KMS-11 (cell line): ENCODE measurements at regions not wholly inside any gene's neighbourhood (a gene's known extent, or its start where the extent isn't known, plus 50 kb on each side); places are given as distances from the start of the nearest gene placed in this dataset.

ENCODE experiments used
- H2AFZ ChIP-seq: fragments of 200-600 bp; sonication (generic); 2 replicates; pipeline ENCODE4 v1.6.1; 2016; ENCODE audit warnings: antibody characterized with exemption, mixed run types, low read depth
- H3K27ac ChIP-seq: fragments of 200-600 bp; sonication (generic); 2 replicates; pipeline ENCODE4 v1.6.1; 2016; ENCODE audit warnings: mild to moderate bottlenecking, mixed run types
- H3K27me3 ChIP-seq: fragments of 200-600 bp; sonication (generic); 2 replicates; pipeline ENCODE4 v1.6.1; 2017; ENCODE audit warnings: mild to moderate bottlenecking, low read depth, mixed run types, moderate library complexity; ENCODE audit not compliant: insufficient read depth
- H3K36me3 ChIP-seq: fragments of 200-600 bp; sonication (generic); 2 replicates; pipeline ENCODE4 v1.6.1; 2017; ENCODE audit warnings: mild to moderate bottlenecking, mixed run types; ENCODE audit not compliant: insufficient read depth
- H3K4me1 ChIP-seq: fragments of 200-600 bp; sonication (generic); 2 replicates; pipeline ENCODE4 v1.6.1; 2016; ENCODE audit warnings: mild to moderate bottlenecking, low read depth, mixed run types; ENCODE audit not compliant: poor library complexity, severe bottlenecking
- H3K4me2 ChIP-seq: fragments of 200-600 bp; sonication (generic); 2 replicates; pipeline ENCODE4 v1.7.0; 2016; ENCODE audit warnings: mild to moderate bottlenecking, mixed run types
- H3K4me3 ChIP-seq: fragments of 200-600 bp; sonication (generic); IDR thresholded peaks from 2 replicates; pipeline ENCODE4 v1.6.1; 2017; ENCODE audit warnings: low read depth, low read length, mixed read lengths; ENCODE audit not compliant: insufficient read depth
- H3K79me2 ChIP-seq: fragments of 200-600 bp; sonication (generic); 2 replicates; pipeline ENCODE4 v1.6.1; 2016; ENCODE audit warnings: low read depth, mixed run types; ENCODE audit not compliant: insufficient read depth
- H3K9ac ChIP-seq: fragments of 200-600 bp; sonication (generic); 2 replicates; pipeline ENCODE4 v1.6.1; 2016; ENCODE audit warnings: mild to moderate bottlenecking, mixed run types
- H4K20me1 ChIP-seq: fragments of 200-600 bp; sonication (generic); 2 replicates; pipeline ENCODE4 v1.6.1; 2016; ENCODE audit warnings: mild to moderate bottlenecking, mixed run types; ENCODE audit not compliant: insufficient read depth
- TF ChIP-seq, protein P1 (sequence below): fragments of 200-600 bp; sonication (generic); conservative IDR thresholded peaks from 2 replicates; pipeline ENCODE4 v1.6.1; 2017; ENCODE audit warnings: low read depth, mild to moderate bottlenecking, antibody characterized with exemption, low read length, moderate library complexity, mixed read lengths

DNA sequence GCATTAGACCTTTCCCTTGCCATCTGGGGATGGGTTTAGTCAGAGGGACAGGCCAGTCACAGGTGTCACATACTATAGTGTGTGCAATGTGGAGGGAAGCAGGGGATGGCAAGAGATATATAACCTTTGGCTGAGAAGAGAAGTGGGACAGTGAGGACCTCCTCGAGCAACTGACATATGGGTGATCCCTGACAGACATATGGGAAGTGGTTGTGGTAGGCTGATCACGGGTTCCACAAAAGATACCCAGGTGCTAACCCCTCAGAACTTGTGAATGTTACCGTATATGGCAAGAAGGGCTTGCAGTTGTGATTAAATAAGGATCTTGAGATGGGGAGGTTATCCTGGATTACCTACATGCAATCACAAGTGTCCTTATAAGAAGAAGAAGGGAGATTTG is 188.1 kb upstream of the MPHOSPH6 start:
- no peaks in the 10 kb centered on the region for H3K4me1 ChIP-seq
- no peak overlapping the region for H3K4me2 ChIP-seq
- no peaks in the 10 kb centered on the region for H3K79me2 ChIP-seq
- H2AFZ ChIP-seq: no peak overlapping the region
- no peaks in the 10 kb centered on the region for H3K27me3 ChIP-seq
- H3K9ac ChIP-seq: no peak overlapping the region
- TF ChIP-seq, protein P1, sequence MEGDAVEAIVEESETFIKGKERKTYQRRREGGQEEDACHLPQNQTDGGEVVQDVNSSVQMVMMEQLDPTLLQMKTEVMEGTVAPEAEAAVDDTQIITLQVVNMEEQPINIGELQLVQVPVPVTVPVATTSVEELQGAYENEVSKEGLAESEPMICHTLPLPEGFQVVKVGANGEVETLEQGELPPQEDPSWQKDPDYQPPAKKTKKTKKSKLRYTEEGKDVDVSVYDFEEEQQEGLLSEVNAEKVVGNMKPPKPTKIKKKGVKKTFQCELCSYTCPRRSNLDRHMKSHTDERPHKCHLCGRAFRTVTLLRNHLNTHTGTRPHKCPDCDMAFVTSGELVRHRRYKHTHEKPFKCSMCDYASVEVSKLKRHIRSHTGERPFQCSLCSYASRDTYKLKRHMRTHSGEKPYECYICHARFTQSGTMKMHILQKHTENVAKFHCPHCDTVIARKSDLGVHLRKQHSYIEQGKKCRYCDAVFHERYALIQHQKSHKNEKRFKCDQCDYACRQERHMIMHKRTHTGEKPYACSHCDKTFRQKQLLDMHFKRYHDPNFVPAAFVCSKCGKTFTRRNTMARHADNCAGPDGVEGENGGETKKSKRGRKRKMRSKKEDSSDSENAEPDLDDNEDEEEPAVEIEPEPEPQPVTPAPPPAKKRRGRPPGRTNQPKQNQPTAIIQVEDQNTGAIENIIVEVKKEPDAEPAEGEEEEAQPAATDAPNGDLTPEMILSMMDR: no peak
- no peaks in the 10 kb centered on the region for H3K36me3 ChIP-seq
- no peak overlapping the region for H3K27ac ChIP-seq
- H4K20me1 ChIP-seq: no peaks in the 10 kb centered on the region
- no peak overlapping the region for H3K4me3 ChIP-seq

GRCh38 chr16:82357237-82357636 is 187.2 kb upstream of the MPHOSPH6 start:
- no peaks in the 10 kb centered on the region for H3K27me3 ChIP-seq
- H2AFZ ChIP-seq: no peak overlapping the region
- no peak overlapping the region for H3K27ac ChIP-seq
- no peak overlapping the region for H3K4me2 ChIP-seq
- no peaks in the 10 kb centered on the region for H3K79me2 ChIP-seq
- H3K4me1 ChIP-seq: no peaks in the 10 kb centered on the region
- no peak overlapping the region for H3K4me3 ChIP-seq
- H3K9ac ChIP-seq: no peak overlapping the region
- H4K20me1 ChIP-seq: no peaks in the 10 kb centered on the region
- TF ChIP-seq, protein P1: no peak
- H3K36me3 ChIP-seq: no peaks in the 10 kb centered on the region

GRCh38 chr16:82350560-82350959 is 180.5 kb upstream of the MPHOSPH6 start:
- no peaks in the 10 kb centered on the region for H3K27me3 ChIP-seq
- H3K9ac ChIP-seq: no peak overlapping the region
- no peaks in the 10 kb centered on the region for H3K4me1 ChIP-seq
- no peak overlapping the region for H3K4me2 ChIP-seq
- H3K79me2 ChIP-seq: no peaks in the 10 kb centered on the region
- H3K27ac ChIP-seq: no peak overlapping the region
- H3K4me3 ChIP-seq: no peak overlapping the region
- H3K36me3 ChIP-seq: no peaks in the 10 kb centered on the region
- TF ChIP-seq, protein P1: no peak
- H4K20me1 ChIP-seq: no peaks in the 10 kb centered on the region
- no peak overlapping the region for H2AFZ ChIP-seq

- no peak overlapping the region for H2AFZ ChIP-seq
- H3K36me3 ChIP-seq: no peaks in the 10 kb centered on the region
- H3K79me2 ChIP-seq: no peaks in the 10 kb centered on the region
- H3K4me1 ChIP-seq: no peaks in the 10 kb centered on the region
- no peak overlapping the region for H3K4me2 ChIP-seq
- TF ChIP-seq, protein P1: no peak
- H3K9ac ChIP-seq: no peak overlapping the region
- H4K20me1 ChIP-seq: no peaks in the 10 kb centered on the region
- no peak overlapping the region for H3K27ac ChIP-seq
- H3K27me3 ChIP-seq: no peaks in the 10 kb centered on the region
- H3K4me3 ChIP-seq: no peak overlapping the region
Measured at GRCh38 chr16:82345318-82345717, 175.3 kb upstream of the MPHOSPH6 start.
